ENCODE measurements at regions not wholly inside any gene's neighbourhood (a gene's known extent, or its start where the extent isn't known, plus 50 kb on each side); places are given as distances from the start of the nearest gene placed in this dataset.

- DNase-seq (ENCODE audit: low spot score): no peak
- in situ Hi-C loops (cut with MboI; ENCODE audit: low pct_unique_long_range_greater_than_20kb, low sequenced_read_pairs, unreplicated experiment): no loop called here
- TF ChIP-seq CTCF (IDR thresholded peaks at IDR 0.05; ENCODE audit: extremely low read depth, insufficient read depth, missing control alignments): no peak
Measured at GRCh38 chr16:79897104-79897452, 296.5 kb upstream of the MAF start.

- in situ Hi-C loops (cut with MboI; ENCODE audit: low pct_unique_long_range_greater_than_20kb, low sequenced_read_pairs, unreplicated experiment): no loop called here
- no peak for DNase-seq (ENCODE audit: low spot score)
- no peak for TF ChIP-seq CTCF (IDR thresholded peaks at IDR 0.05; ENCODE audit: extremely low read depth, insufficient read depth, missing control alignments)
Measured at GRCh38 chr16:79895917-79896203, 295.3 kb upstream of the MAF start.

GRCh38 chr16:79895053-79895916, 294.7 kb upstream of the MAF start:
- no peak for DNase-seq (ENCODE audit: low spot score)
- in situ Hi-C loops (cut with MboI; ENCODE audit: low pct_unique_long_range_greater_than_20kb, low sequenced_read_pairs, unreplicated experiment): no loop called here
- TF ChIP-seq CTCF (IDR thresholded peaks at IDR 0.05; ENCODE audit: extremely low read depth, insufficient read depth, missing control alignments): no peak

GRCh38 chr16:79893445-79893844, 292.9 kb upstream of the MAF start:
- in situ Hi-C loops (cut with MboI; ENCODE audit: low pct_unique_long_range_greater_than_20kb, low sequenced_read_pairs, unreplicated experiment): no loop called here
- no peak for TF ChIP-seq CTCF (IDR thresholded peaks at IDR 0.05; ENCODE audit: extremely low read depth, insufficient read depth, missing control alignments)
- DNase-seq (ENCODE audit: low spot score): no peak

GRCh38 chr16:79892278-79892677, 291.7 kb upstream of the MAF start:
- in situ Hi-C loops (cut with MboI; ENCODE audit: low pct_unique_long_range_greater_than_20kb, low sequenced_read_pairs, unreplicated experiment): no loop called here
- no peak for TF ChIP-seq CTCF (IDR thresholded peaks at IDR 0.05; ENCODE audit: extremely low read depth, insufficient read depth, missing control alignments)
- no peak for DNase-seq (ENCODE audit: low spot score)

GRCh38 chr16:79891458-79891857, 290.9 kb upstream of the MAF start:
- no peak for DNase-seq (ENCODE audit: low spot score)
- in situ Hi-C loops (cut with MboI; ENCODE audit: low pct_unique_long_range_greater_than_20kb, low sequenced_read_pairs, unreplicated experiment): no loop called here
- no peak for TF ChIP-seq CTCF (IDR thresholded peaks at IDR 0.05; ENCODE audit: extremely low read depth, insufficient read depth, missing control alignments)

Data from GM13977 (cell line).